DMS 273 (cell line): ENCODE measurements at regions not wholly inside any gene's neighbourhood (a gene's known extent, or its start where the extent isn't known, plus 50 kb on each side); places are given as distances from the start of the nearest gene placed in this dataset.

Experiments used
- DNase-seq: peaks from one replicate; lab custom pipeline; 2025; ENCODE audit not compliant: unreplicated experiment; lab: John Stamatoyannopoulos, UW

DNA sequence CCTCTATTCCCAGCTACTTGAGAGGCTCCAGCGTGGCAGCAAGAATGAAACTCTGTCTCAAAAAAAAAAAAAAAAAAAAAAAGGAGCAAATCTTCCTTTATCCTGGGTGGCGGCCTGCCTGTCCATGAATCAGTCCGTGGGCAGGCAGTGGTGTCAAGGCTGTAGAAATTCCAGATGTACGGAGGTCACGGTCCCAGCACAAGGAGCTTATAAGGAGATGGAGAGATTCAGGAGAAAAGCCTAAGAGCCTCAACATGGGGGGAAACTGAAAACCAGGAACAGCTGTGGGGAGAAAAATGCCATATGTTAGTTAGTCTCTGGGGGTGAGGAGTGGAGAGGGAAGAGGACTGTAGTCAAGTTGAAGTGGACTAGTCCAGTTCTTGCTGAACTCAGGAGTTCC, 130.5 kb upstream of the CRY1 start:
- peak; percentile 86 for DNase-seq

DNA sequence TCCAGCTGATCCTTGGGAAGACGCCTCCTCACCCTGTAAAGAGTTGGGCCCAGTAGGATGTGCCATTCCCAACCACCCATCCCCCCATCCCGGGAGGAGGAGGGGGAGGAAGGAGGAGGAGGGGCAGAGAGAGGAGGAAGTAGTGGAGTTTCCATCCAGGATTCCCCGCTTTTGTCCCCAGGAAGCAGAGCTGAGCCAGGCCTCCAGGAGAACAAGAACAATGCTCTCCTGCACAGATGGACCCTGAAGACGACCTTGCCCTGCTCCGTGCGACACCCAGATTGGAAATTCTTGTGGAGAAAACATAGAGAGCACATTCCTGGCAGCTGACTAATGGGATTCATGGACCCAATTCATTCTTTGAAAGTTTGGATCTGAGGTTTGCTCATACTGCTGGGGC, 132.3 kb upstream of the CRY1 start:
- DNase-seq: no peak

DNA sequence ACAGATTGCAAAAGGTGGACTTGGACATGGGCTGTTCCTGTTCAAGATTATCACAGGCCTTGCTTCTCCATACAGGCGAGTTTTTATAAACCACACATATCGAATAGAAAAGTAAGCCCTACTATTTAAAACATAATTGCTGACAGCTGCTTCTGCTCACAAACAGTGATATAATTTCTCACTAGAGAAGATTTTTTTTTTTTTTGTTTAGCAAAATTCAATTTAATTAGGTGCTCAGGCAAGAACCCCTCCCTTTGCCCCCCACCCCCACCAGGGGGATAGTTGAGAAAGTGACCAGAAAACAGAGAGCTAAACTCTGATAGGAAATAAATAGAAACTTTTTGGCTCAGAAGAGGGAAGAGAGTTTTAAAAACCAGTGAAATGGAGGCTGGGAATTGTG, 132.8 kb upstream of the CRY1 start:
- no peak for DNase-seq

DNA sequence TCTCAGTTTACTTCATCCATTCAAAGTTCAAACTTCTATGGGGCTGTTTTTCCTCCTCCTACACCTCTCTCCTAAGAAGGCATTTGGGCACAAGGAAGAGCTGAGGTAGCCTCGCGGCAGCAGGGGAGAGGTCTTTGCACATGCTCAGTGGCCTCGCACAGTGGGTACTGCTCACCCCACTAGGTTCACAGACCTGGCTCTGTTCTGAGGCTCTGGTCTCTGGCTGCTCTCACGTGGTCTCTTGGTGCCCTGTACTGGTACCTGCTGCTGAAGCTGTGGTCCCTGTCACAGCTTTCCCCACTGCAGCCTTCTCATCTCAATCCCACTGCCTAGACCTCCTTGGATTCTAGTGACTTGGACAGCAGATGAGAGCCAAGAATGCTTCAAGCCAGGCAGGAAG, 134.7 kb upstream of the CRY1 start:
- DNase-seq: no peak

DNA sequence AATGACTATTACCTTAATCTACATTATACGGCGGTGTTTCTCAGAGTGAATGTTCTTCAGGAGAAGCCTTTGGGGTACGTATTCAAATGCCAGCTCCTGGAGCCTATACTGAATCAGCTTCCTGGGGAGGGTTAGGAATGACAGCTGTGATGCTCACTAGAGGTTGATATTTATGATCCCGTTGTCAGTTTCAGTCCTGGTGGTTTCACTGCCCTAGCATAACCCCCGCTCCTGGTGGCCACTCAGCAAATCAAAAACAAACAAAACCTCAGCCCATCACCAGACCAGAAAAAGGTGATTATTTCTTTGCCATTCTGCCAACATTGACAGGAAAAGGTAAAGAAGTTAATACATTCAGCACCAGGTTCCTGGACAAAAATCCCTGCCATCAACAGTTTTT, 136.5 kb upstream of the CRY1 start:
- no peak for DNase-seq

DNA sequence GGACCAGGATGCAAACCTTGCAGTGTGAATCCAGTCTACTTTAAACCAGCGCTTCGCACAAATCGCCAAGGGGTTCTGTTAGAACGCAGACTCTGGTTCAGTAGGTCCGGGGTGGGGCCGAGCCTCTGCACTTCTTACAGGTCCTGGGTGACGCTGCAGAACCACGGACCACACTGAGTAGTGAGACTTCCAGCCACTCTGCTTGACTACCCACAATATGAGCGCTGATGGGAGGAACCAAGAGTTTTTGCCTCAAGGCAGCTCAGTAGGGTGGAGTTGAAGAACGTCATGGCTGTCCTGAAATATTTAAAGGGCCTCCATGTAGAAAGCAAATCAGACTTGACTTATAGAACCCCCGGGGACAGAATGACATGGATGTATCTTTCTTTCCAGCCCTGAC, 138.0 kb upstream of the CRY1 start:
- no peak for DNase-seq

DNA sequence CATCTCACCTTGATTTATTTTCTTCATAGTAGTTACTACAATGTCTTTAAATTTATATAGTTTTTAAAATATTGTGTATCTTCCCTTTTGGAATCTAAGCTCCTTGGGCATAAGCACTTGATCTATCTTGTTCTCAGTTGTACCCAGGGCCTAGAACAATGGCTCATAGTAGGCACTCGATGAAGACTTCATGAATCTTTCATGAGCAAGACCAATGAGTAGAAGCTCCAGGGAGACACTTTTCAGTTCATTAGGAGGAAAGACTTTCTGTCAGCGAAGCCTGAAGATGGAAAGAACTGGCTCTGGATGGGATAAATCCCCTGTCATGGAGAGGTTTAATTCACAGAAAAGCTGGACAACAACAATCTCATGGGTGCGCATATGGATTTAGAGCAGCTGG, 140.2 kb upstream of the CRY1 start:
- no peak for DNase-seq

DNA sequence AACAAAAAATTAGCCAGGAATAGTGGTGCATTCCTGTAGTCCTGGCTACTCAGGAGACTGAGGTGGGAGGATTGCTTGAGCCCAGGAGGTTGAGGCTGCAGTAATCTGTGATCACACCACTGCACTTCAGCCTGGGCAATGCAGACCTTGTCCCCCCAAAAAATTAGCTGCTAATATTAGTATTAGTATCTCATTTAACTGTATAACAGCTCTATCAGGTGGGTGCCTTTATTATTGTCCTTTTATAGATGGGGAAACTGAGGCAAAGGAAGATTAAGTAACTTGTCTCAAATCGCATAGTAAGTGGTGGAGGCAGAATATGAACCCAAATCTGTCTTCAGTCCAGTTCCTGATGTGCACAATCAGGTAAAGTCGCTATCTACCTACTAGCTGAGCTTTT, 142.3 kb upstream of the CRY1 start:
- no peak for DNase-seq

DNA sequence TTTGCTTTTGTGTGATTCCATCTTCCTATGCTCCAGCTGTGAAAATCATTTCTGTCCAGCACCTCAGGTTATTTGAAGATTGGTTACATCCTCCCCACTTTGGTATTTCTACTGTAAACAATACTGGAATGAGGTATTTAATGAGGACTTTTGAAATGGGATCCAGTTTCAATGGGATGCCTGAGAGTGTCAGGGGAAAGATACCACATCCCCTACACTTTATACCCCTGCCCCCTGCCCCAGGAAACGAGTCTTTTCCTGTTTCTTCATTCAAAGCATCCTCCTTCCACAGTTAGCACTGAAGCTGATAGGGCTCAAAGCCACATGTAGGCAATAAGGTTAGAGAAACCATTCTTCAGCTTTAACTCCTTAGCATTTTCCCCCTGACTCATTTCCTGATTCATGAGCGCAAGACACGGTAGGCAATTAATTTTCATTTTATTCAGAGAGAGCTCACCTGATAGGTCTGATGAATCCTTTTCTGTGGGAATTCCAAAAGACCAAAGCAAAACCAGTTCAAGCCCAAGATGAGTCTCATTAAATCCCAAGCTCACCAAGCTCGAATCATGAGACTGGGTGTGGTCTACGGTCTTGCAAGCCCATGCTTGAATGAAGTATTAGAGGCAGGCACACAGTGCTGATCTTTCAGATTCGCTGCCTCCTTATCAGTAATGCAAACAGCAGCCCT, 143.6 kb upstream of the CRY1 start:
- no peak for DNase-seq

DNA sequence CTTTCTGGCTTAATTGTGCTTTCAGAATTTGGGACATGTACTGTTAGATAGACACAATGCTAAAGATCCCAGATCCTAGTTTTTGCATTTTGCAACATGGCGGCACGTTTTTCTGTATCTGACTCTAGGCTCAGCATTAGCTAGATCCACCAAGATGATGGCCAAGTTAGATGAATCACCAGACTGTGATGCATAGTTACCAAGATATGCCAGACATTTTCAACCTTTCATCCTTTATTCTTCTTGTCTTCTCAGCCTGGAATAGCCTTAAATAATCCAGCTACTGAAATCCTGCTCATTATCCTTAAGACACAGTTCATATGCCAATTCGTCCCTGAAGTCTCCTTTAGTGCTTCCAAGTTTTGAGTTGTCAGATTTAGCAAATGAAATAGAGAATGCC, 144.9 kb upstream of the CRY1 start:
- no peak for DNase-seq

DNA sequence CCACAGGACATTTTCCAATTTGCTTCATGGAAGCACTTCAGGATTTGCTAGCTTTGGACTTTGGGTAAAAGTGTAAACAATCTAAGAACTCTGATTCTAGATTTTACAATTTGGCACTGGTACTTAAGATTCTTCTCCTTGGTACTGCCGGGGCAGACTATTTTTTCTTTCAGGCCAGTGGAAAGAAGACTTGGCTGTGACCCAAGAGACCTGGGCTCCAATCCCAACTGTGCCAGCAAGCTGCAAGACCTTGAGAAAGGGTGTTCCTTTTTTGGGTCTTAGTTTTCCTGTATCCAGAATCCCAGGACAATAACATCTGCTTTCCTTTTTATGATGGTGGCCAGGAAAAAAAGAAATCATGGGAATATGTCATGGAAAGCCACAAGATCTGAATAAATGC, 148.1 kb upstream of the CRY1 start:
- DNase-seq: peak; percentile 49

DNA sequence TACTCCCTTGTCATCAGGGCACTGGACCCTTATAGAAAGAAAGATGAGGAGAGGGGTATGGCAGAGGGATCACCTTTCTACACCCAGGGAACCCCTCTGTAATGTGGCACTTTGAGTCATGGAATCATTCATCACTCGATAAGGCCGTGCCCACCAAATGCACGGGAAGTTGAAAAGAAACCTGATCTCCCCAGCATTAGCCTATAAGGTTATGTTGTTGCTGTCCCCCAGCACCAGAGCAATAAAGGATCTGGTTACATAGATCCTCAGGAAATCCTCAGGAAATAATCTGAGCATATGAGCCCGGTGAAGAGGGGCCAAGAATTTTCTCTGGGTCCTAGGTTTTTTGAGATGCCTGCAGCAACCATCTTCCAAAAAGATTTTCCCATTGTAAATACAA, 148.8 kb upstream of the CRY1 start:
- peak; percentile 56 for DNase-seq

DNA sequence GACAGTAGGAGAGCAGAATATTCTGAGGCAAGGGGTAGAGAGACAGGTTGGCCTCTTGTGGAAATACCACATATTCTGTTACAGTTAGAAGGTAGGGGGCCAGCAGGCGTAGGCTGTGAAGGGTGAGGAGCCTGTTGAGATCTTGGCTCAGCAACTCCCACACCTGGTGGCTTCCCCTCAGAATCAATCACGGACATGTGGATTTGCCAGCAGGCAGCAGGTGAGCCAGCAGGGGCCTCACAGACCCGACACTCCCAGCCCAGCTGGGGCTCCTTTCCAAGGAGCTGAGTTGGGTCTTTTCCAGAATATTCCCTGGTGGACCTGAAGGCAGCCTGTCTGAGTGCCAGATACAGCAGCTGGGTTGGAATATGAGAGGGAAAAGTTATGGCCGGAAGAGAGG, 150.0 kb upstream of the CRY1 start:
- DNase-seq: peak; percentile 89

DNA sequence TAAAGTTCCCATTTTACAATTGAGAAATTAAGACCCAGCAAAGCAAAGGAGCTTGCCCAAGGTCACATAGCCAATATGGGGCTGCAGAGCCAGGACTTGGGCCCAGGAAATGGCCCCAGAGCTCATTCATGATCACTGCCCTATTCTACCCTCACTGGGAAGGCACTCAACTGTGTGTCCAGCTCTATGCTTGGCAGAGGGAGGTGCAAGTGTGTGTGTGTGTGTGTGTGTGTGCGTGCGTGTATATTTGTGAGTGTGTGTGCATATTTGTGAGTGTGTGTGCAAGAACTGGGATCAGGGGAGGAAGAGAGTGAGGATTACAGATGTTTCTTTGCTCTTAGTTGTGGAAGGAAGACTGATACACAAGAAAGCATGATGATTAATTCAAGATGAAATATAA, 151.2 kb upstream of the CRY1 start:
- DNase-seq: no peak

DNA sequence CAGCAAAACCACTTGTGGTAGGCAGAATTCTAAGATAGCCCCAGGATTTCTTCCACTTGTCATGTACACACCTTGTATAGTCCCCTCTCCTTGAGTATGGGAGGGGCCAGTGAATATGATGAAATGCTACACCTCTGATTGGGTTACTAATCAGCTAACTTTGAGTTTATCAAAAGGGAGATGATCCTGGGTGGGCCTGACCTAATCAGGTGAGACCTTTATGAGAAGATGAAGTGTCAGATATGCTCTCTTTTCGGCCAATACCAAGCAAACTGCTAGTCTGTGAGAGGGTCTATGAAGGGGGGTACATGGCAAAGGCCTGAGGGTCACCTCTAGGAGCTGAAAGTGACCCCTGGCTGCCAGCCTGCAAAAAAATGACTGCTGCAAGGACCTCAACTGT, 154.3 kb upstream of the CRY1 start:
- no peak for DNase-seq

DNA sequence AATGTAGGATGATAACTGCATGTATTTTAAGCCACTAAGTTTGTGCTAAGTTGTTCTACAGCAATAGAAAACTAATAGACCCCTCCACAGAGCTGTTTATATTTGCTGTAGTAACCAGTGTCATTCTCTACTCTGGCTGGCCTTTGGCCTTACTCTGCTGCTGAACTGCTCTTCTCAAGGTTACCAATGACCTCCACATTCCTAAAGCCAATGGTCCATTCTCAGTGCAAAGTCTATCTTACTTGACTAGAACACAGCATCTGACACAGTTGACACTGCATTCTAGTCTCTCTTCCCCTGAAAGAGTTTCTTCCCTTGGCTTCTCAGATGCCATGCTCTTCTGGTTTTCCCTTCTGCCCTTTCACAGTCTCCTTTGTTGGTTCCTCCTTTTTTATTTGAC, 154.8 kb upstream of the CRY1 start:
- no peak for DNase-seq

DNA sequence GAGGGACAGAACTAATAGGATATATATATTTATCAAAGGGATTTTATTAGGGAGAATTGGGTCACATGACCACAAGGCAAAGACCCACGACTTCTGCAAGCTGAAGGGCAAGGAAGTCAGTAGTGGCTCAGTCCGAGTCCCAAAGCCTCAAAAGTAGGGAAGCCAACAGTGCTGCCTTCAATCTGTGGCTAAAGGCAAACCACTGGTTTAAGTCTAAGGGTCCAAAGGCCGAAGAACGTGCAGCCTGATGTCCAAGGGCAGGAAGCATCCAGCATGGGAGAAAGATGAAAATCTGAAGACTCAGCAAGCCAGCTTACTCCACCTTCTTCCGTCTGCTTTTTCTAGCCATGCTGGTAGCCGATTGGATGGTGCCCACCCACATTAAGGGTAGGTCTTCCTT, 157.9 kb upstream of the CRY1 start:
- DNase-seq: no peak

DNA sequence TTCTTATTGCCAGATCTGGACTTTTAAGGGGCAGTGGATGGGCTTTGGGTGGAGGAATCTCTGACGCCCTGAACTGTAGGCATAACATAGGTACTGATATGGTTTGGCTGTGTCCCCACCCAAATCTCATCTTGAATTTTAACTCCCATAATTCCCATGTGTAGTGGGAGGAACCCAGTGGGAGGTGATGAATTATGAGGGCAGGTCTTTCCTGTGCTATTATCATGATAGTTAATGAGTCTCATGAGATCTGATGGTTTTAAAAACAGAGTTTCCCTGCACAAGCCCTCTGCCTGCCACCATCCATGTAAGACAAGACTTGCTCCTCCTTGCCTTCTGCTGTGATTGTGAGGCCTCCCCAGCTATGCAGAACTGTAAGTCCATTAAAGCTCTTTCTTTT, 160.0 kb upstream of the CRY1 start:
- DNase-seq: no peak

DNA sequence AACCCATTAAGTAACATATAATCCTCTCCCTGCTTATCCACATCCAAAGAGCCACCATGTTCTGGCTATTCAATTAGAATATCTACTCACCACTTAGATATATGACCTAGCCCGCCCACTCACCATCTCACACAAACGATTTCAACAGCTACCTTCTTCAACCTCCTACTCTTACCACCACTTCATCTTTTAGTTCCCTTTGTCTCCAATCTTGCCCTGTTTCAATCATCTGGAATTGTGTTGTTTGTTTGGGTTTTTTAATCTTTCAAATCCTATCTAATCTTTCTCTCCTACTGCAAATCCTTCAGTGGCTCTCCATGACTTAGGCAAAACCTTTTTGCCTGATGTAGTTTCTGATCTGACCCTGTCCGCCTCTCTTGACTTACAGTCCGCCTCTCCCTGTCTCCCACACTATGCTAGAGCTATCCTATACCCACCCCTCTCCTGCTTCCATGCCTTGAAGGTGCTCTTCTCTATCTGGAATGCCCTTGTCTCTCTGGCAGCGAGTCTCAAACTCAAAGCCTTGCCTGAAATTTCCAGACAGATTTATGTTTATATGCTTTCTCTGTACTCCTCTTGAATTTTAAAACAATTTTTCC, 161.0 kb upstream of the CRY1 start:
- DNase-seq: no peak

DNA sequence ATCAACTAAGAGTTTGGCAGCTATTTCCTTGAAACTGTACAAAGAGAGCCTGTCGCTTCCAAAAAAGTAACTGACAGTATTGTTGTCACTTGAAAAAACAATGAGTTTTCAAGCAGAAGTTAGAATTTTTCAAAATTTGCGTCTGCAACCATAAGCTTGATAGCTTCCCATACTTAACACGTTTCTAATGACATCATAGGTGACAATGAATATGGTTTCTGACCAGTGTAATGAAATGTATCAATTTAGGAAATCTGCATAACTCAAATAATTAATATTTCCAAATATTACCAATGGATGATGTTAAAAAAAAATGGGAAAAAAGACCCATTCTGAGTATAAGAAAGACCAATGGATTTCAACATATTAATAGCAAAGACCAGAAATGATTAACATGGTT, 165.4 kb upstream of the CRY1 start:
- DNase-seq: no peak

DNA sequence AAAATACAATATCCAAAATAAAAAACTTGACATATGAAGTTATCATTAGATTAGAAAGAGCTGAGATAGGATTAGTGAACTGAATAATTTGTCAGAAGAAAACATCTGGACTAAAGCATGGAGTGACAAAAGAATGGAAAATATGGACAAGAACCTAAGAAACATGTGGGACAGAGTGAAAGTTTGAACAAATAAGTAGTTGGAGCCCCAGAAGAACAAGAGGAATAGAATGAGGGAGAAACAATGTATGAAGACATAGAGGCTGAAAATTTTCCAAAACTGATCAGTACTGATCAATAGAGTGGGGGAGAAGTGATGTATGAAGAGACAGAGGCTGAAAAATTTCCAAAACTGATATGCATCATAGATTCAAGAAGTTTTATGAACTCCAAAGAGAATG, 170.6 kb upstream of the CRY1 start:
- no peak for DNase-seq

DNA sequence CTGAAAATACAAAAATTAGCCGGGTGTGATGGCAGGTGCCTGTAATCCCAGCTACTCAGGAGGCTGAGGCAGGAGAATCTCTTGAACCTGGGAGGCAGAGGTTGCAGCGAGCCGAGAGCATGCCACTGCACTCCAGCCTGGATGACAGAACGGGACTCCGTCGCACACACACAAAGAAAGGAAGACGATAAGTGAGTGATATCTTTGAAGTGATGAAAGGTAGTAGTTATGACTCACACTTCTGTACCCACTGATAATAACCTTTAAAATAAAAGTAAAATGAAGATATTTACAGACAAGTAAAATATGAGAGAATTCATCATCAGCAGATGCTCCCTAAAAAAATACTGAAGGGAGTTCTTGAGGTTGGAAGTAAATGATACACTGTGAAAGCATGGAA, 171.3 kb upstream of the CRY1 start:
- DNase-seq: no peak

DNA sequence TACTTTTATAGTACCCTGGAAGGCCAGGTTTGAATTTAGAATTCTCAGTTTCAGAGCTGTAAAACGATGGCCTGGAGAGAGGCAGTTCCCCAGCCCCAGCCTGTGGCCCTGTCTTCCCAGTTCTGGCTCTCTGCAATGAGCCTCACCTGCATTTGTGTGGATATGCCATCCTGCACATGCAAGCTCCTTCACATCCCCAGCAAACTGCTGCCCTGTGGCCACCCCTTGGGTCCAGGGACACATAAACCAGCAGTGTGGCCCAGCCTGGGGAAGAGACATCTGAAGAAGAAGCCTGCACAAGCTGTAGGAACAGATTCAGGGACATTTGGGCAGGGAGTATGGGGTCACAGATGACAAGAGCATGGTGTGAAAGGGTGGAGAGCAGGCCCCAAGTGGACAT, 174.3 kb upstream of the CRY1 start:
- DNase-seq: no peak
